HCT116 (cell line): ENCODE measurements at regions not wholly inside any gene's neighbourhood (a gene's known extent, or its start where the extent isn't known, plus 50 kb on each side); places are given as distances from the start of the nearest gene placed in this dataset.

Source experiments
- ATAC-seq: fragments of 200-7000 bp; cut with Tn5 transposase; 2 replicates; pipeline ENCODE4 v1.9.1; 2020; ENCODE audit warnings: mild to moderate bottlenecking, moderate library complexity
- BruUV-seq: library from RNA; stranded (reverse); fragments of 400-500 nt; replicated peaks from 2 replicates; lab custom pipeline; 2021; lab: Mats Ljungman, UMichigan
- CTCF ChIA-PET: fragments of 300-600 bp; sonication (Branson Sonifier 250); formaldehyde crosslinking; loops from one replicate; lab custom pipeline; 2021; ENCODE audit warnings: antibody characterized with exemption; lab: Charles Lee
- POLR2A ChIA-PET: fragments of 300-600, 350-600 bp; sonication (Branson Sonifier 250); formaldehyde crosslinking; loops from one replicate; lab custom pipeline; 2021; ENCODE audit warnings: antibody characterized with exemption; lab: Charles Lee
- RAD21 ChIA-PET, 2 experiments: fragments of 300-600 bp; sonication (Branson Sonifier 250); formaldehyde crosslinking; loops; one replicate each; lab custom pipeline; 2023; ENCODE audit warnings: low total read pairs in 2 of 2; ENCODE audit not compliant: uncharacterized antibody in 2 of 2, unreplicated experiment in 2 of 2, low non-redundant PET in 1 of 2; lab: Charles Lee
- DNase-seq: peaks from one replicate; pipeline ENCODE4 v3.0.0-alpha.2; 2010; ENCODE audit warnings: low read depth, low spot score
- H2AFZ ChIP-seq: fragments of 200-600 bp; shearing (Covaris generic), sonication (generic); 2 replicates; pipeline ENCODE4 v1.6.1; 2017; ENCODE audit warnings: low read depth, mixed run types, mixed read lengths, antibody characterized with exemption, low read length; ENCODE audit not compliant: poor library complexity, severe bottlenecking
- H3K27ac ChIP-seq: 2 replicates; pipeline ENCODE4 v1.5.1; 2012; ENCODE audit warnings: low read depth, low read length
- H3K27me3 ChIP-seq: fragments of 200-600 bp; sonication (generic); 2 replicates; pipeline ENCODE4 v1.6.1; 2016; ENCODE audit warnings: mixed run types, low read length, mixed read lengths; ENCODE audit not compliant: insufficient read depth
- H3K36me3 ChIP-seq, 2 experiments: fragments of 200-500 bp in 1 of 2; fragments of 200-600 bp in 1 of 2; sonication (Bioruptor generic) in 1 of 2; sonication (generic) in 1 of 2; 2 replicates each; pipeline versions ENCODE4 v1.5.1 to v1.6.1; 2014 to 2016; ENCODE audit warnings: low read length in 2 of 2, inconsistent platforms in 1 of 2, mixed read lengths in 1 of 2, mixed run types in 1 of 2; ENCODE audit not compliant: insufficient read depth in 2 of 2, control insufficient read depth in 1 of 2
- H3K4me1 ChIP-seq, 2 experiments: fragments of 200-600 bp in 1 of 2; sonication (generic) in 1 of 2; 2 replicates each; pipeline versions ENCODE4 v1.5.1 to v1.6.1; 2012 to 2017; ENCODE audit warnings: low read length in 2 of 2, inconsistent platforms in 1 of 2, mild to moderate bottlenecking in 1 of 2, mixed read lengths in 1 of 2, mixed run types in 1 of 2, moderate library complexity in 1 of 2; ENCODE audit not compliant: insufficient read depth in 2 of 2, control insufficient read depth in 1 of 2
- H3K4me2 ChIP-seq: fragments of 200-600 bp; sonication (generic); 2 replicates; pipeline ENCODE4 v1.6.1; 2017; ENCODE audit warnings: mixed run types, low read length, mixed read lengths
- H3K4me3 ChIP-seq, 2 experiments: fragments of 200-600 bp in 1 of 2; sonication (generic) in 1 of 2; replicated peaks in 1 of 2; 2 replicates each; pipeline ENCODE4 v1.5.1; 2011 to 2016; ENCODE audit warnings: low read length in 2 of 2, control low read depth in 1 of 2, low read depth in 1 of 2, mild to moderate bottlenecking in 1 of 2, mixed read lengths in 1 of 2, mixed run types in 1 of 2
- H3K79me2 ChIP-seq: fragments of 200-600 bp; sonication (generic); 2 replicates; pipeline ENCODE4 v1.6.1; 2017; ENCODE audit warnings: mild to moderate bottlenecking, mixed run types, low read length, moderate library complexity, mixed read lengths; ENCODE audit not compliant: insufficient read depth
- H3K9ac ChIP-seq: fragments of 200-600 bp; sonication (generic); 2 replicates; pipeline ENCODE4 v1.6.1; 2016; ENCODE audit warnings: low read length, mixed read lengths
- H3K9me2 ChIP-seq: fragments of 200-600 bp; sonication (generic), shearing (Covaris generic); 2 replicates; pipeline ENCODE4 v1.6.1; 2017; ENCODE audit warnings: mixed run types, mild to moderate bottlenecking, moderate library complexity; ENCODE audit not compliant: insufficient read depth
- H3K9me3 ChIP-seq, 2 experiments: fragments of 200-500 bp in 1 of 2; fragments of 200-600 bp in 1 of 2; sonication (Bioruptor generic) in 1 of 2; sonication (generic) in 1 of 2; 2 replicates each; pipeline ENCODE4 v1.6.1; 2014 to 2017; ENCODE audit warnings: low read length in 2 of 2, mixed read lengths in 2 of 2, inconsistent platforms in 1 of 2, low read depth in 1 of 2, mild to moderate bottlenecking in 1 of 2, mixed run types in 1 of 2, moderate library complexity in 1 of 2; ENCODE audit not compliant: control insufficient read depth in 1 of 2, insufficient read depth in 1 of 2
- H4K20me1 ChIP-seq: fragments of 200-600 bp; sonication (generic), shearing (Covaris generic); 2 replicates; pipeline ENCODE4 v1.6.1; 2017; ENCODE audit warnings: mixed run types, mild to moderate bottlenecking, moderate library complexity; ENCODE audit not compliant: insufficient read depth
- CEBPB ChIP-seq: IDR thresholded peaks from 2 replicates; pipeline ENCODE4 v1.6.1; 2012; ENCODE audit warnings: low read depth
- EZH2 ChIP-seq: fragments of 200-600 bp; sonication (generic); IDR thresholded peaks from 2 replicates; pipeline ENCODE4 v1.6.1; 2017; ENCODE audit warnings: antibody characterized with exemption, mixed run types
- EZH2phosphoT487 ChIP-seq: fragments of 200-600 bp; IDR thresholded peaks from 2 replicates; pipeline ENCODE4 v1.6.1; 2018; ENCODE audit warnings: antibody characterized with exemption, borderline replicate concordance
- POLR2AphosphoS5 ChIP-seq: IDR thresholded peaks from 2 replicates; pipeline ENCODE4 v1.6.1; 2011; ENCODE audit warnings: mild to moderate bottlenecking, low read depth, low read length, moderate library complexity
- RAD21 ChIP-seq: IDR thresholded peaks from 2 replicates; pipeline ENCODE4 v1.6.1; 2012; ENCODE audit warnings: low read depth, mild to moderate bottlenecking
- SIN3A ChIP-seq: IDR thresholded peaks from 2 replicates; pipeline ENCODE4 v1.6.1; 2012; ENCODE audit warnings: low read depth
- SP1 ChIP-seq: IDR thresholded peaks from 2 replicates; pipeline ENCODE4 v1.6.1; 2012; ENCODE audit warnings: low read depth
- SRF ChIP-seq: IDR thresholded peaks from 2 replicates; pipeline ENCODE4 v1.6.1; 2012; ENCODE audit warnings: low read depth
- TCF7L2 ChIP-seq: IDR thresholded peaks from 2 replicates; pipeline ENCODE4 v1.7.0; 2011; ENCODE audit warnings: borderline replicate concordance, inconsistent platforms; ENCODE audit not compliant: insufficient read depth, insufficient read length; ENCODE audit errors: extremely low read depth
- ZFX ChIP-seq: fragments of 450-650 bp; IDR thresholded peaks from 2 replicates; pipeline ENCODE4 v1.6.1; 2017
- intact Hi-C: fragments of 100-400 bp; cut with micrococcal nuclease; formaldehyde crosslinking; loops from 2 replicates; pipeline ENCODE4 v1.10.0; 2022
- TF ChIP-seq, protein P1 (sequence below): IDR thresholded peaks from 2 replicates; pipeline ENCODE4 v1.6.1; 2012
- TF ChIP-seq, protein P2 (sequence below): IDR thresholded peaks from 2 replicates; pipeline ENCODE4 v1.6.1; 2011; ENCODE audit warnings: mild to moderate bottlenecking, low read length, moderate library complexity; ENCODE audit not compliant: insufficient replicate concordance; ENCODE audit errors: extremely low read depth
- TF ChIP-seq, protein P3 (sequence below): IDR thresholded peaks from 2 replicates; pipeline ENCODE4 v1.6.1; 2012; ENCODE audit warnings: low read depth

DNA sequence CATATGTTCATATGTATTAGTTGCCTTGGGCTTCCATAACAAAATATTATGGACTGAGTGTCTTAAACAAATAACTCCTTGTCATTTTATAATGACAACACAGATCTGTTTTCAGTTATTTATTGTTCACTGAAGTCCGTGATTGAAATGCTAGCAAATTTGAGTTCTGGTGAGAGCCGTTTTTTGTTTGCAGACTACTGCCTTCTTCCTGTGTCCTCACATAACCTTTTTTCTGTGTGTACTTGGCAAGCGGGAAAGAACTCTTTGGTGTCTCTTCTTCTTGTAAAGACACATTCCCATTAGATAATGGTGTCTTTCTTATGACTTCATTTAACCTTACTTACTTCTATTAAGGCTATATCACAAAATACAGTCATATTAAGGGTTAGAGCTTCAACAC is 482.9 kb upstream of the EYS start:
- no peak for DNase-seq
- ChIA-PET RAD21 (no interaction called here), CTCF (no interaction called here), POLR2A (no interaction called here)
- H3K4me3 ChIP-seq: no peak overlapping the region
- H3K9ac ChIP-seq: no peak overlapping the region
- H2AFZ ChIP-seq: no peak overlapping the region
- H3K36me3 ChIP-seq: no peaks in the 10 kb centered on the region
- intact Hi-C loops: no loop called here
- no peak overlapping the region for H3K27ac ChIP-seq
- TF ChIP-seq CEBPB (no peak), RAD21 (no peak), EZH2 (no peak), SIN3A (no peak), TCF7L2 (no peak), POLR2AphosphoS5 (no peak), SRF (no peak), EZH2phosphoT487 (no peak), ZFX (no peak), SP1 (no peak)
- TF ChIP-seq, protein P1, sequence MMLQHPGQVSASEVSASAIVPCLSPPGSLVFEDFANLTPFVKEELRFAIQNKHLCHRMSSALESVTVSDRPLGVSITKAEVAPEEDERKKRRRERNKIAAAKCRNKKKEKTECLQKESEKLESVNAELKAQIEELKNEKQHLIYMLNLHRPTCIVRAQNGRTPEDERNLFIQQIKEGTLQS: no peak
- TF ChIP-seq, protein P2, sequence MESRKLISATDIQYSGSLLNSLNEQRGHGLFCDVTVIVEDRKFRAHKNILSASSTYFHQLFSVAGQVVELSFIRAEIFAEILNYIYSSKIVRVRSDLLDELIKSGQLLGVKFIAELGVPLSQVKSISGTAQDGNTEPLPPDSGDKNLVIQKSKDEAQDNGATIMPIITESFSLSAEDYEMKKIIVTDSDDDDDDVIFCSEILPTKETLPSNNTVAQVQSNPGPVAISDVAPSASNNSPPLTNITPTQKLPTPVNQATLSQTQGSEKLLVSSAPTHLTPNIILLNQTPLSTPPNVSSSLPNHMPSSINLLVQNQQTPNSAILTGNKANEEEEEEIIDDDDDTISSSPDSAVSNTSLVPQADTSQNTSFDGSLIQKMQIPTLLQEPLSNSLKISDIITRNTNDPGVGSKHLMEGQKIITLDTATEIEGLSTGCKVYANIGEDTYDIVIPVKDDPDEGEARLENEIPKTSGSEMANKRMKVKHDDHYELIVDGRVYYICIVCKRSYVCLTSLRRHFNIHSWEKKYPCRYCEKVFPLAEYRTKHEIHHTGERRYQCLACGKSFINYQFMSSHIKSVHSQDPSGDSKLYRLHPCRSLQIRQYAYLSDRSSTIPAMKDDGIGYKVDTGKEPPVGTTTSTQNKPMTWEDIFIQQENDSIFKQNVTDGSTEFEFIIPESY: no peak
- TF ChIP-seq, protein P3, sequence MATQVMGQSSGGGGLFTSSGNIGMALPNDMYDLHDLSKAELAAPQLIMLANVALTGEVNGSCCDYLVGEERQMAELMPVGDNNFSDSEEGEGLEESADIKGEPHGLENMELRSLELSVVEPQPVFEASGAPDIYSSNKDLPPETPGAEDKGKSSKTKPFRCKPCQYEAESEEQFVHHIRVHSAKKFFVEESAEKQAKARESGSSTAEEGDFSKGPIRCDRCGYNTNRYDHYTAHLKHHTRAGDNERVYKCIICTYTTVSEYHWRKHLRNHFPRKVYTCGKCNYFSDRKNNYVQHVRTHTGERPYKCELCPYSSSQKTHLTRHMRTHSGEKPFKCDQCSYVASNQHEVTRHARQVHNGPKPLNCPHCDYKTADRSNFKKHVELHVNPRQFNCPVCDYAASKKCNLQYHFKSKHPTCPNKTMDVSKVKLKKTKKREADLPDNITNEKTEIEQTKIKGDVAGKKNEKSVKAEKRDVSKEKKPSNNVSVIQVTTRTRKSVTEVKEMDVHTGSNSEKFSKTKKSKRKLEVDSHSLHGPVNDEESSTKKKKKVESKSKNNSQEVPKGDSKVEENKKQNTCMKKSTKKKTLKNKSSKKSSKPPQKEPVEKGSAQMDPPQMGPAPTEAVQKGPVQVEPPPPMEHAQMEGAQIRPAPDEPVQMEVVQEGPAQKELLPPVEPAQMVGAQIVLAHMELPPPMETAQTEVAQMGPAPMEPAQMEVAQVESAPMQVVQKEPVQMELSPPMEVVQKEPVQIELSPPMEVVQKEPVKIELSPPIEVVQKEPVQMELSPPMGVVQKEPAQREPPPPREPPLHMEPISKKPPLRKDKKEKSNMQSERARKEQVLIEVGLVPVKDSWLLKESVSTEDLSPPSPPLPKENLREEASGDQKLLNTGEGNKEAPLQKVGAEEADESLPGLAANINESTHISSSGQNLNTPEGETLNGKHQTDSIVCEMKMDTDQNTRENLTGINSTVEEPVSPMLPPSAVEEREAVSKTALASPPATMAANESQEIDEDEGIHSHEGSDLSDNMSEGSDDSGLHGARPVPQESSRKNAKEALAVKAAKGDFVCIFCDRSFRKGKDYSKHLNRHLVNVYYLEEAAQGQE: no peak
- no TSS peak for BruUV-seq
- no peak for ATAC-seq
- peaks cover 10 to 11% of the 10 kb centered on the region in 2 experiments; a peak in 2 of 4 replicates for H3K9me3 ChIP-seq
- no peak overlapping the region for H3K4me2 ChIP-seq
- no peaks in the 10 kb centered on the region for H3K9me2 ChIP-seq
- H3K4me1 ChIP-seq: no peaks in the 10 kb centered on the region
- H3K27me3 ChIP-seq: no peaks in the 10 kb centered on the region
- no peaks in the 10 kb centered on the region for H4K20me1 ChIP-seq
- no peaks in the 10 kb centered on the region for H3K79me2 ChIP-seq
